ENCODE measurements at regions not wholly inside any gene's neighbourhood (a gene's known extent, or its start where the extent isn't known, plus 50 kb on each side); places are given as distances from the start of the nearest gene placed in this dataset.

DNA sequence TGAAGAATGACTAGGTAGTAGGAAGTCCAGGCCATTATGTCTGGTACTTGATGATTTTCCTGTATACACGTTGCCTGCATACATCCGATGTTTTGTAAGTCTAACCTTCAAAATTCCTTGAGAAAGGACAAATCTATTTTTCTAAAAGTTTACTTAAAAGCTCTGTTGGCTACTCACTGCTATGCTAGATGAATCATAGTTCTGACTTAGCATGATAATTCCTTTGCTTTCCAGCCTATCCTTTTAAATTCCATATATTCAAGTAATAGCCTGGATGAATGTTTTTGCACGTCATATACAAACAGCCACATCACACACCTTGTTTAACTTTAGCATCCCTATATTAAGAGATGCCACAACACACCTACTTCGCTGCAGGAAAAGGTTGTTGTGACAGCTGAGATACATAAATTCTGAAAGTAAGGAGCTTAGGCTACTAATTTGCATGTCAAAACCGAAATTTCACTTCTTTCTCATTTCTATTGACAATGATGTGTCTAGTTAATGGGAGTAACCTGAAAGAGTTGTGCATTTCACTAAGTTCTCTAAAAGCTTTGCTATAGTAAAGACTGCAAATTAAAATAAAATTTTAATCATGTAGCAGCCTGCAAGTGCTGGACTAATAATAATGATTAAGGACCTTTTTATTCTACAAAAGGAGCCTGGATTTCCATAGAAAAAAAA, 1116.4 kb downstream of the JRKL start:
- TF ChIP-seq, protein P1, sequence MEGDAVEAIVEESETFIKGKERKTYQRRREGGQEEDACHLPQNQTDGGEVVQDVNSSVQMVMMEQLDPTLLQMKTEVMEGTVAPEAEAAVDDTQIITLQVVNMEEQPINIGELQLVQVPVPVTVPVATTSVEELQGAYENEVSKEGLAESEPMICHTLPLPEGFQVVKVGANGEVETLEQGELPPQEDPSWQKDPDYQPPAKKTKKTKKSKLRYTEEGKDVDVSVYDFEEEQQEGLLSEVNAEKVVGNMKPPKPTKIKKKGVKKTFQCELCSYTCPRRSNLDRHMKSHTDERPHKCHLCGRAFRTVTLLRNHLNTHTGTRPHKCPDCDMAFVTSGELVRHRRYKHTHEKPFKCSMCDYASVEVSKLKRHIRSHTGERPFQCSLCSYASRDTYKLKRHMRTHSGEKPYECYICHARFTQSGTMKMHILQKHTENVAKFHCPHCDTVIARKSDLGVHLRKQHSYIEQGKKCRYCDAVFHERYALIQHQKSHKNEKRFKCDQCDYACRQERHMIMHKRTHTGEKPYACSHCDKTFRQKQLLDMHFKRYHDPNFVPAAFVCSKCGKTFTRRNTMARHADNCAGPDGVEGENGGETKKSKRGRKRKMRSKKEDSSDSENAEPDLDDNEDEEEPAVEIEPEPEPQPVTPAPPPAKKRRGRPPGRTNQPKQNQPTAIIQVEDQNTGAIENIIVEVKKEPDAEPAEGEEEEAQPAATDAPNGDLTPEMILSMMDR (IDR thresholded peaks at IDR 0.05; ENCODE audit: low read depth, low read length): no peak
- TF ChIP-seq POLR2A (IDR thresholded peaks at IDR 0.05; ENCODE audit: extremely low read depth, insufficient read length) (no peak), MYC (IDR thresholded peaks at IDR 0.05; ENCODE audit: low read depth, low read length) (no peak)

Data from NB4 (cell line).